Activated CD8-positive, alpha-beta T cell treated with anti-CD3 and anti-CD28 coated beads, Interleukin-2, amount 10 ng/mL, durations not matched to agents 7 days and 5 days (primary cell): ENCODE measurements at regions not wholly inside any gene's neighbourhood (a gene's known extent, or its start where the extent isn't known, plus 50 kb on each side); places are given as distances from the start of the nearest gene placed in this dataset.

Experiments
- ATAC-seq: fragments of 150-1000 bp; cut with Tn5 transposase; one replicate; pipeline ENCODE4 v1.10.0; 2021; ENCODE audit warnings: moderate library complexity
- CTCF ChIA-PET: fragments of 350-600 bp; sonication (Branson Sonifier 250); formaldehyde crosslinking; loops from one replicate; lab custom pipeline; 2021; ENCODE audit warnings: antibody characterized with exemption; lab: Charles Lee
- POLR2A ChIA-PET: fragments of 350-600 bp; sonication (Branson Sonifier 250); formaldehyde crosslinking; loops from one replicate; lab custom pipeline; 2021; ENCODE audit warnings: antibody characterized with exemption; lab: Charles Lee
- DNase-seq: peaks from one replicate; pipeline ENCODE4 v3.0.0-alpha.2; 2020
- H3K27ac Mint-ChIP-seq: one replicate; pipeline ENCODE4 v1.8.0; 2021; ENCODE audit warnings: mild to moderate bottlenecking, mixed read lengths
- H3K27me3 Mint-ChIP-seq: one replicate; pipeline ENCODE4 v1.8.0; 2021; ENCODE audit warnings: low read depth, mixed read lengths
- H3K36me3 Mint-ChIP-seq: one replicate; pipeline ENCODE4 v1.8.0; 2021; ENCODE audit warnings: low read depth, mixed read lengths
- H3K4me1 Mint-ChIP-seq: one replicate; pipeline ENCODE4 v1.8.0; 2021; ENCODE audit warnings: low read depth, mixed read lengths
- H3K4me3 Mint-ChIP-seq: one replicate; pipeline ENCODE4 v1.8.0; 2021; ENCODE audit warnings: mild to moderate bottlenecking, mixed read lengths
- H3K9me3 Mint-ChIP-seq: one replicate; pipeline ENCODE4 v1.8.0; 2022; ENCODE audit warnings: mixed read lengths; ENCODE audit not compliant: insufficient read depth

DNA sequence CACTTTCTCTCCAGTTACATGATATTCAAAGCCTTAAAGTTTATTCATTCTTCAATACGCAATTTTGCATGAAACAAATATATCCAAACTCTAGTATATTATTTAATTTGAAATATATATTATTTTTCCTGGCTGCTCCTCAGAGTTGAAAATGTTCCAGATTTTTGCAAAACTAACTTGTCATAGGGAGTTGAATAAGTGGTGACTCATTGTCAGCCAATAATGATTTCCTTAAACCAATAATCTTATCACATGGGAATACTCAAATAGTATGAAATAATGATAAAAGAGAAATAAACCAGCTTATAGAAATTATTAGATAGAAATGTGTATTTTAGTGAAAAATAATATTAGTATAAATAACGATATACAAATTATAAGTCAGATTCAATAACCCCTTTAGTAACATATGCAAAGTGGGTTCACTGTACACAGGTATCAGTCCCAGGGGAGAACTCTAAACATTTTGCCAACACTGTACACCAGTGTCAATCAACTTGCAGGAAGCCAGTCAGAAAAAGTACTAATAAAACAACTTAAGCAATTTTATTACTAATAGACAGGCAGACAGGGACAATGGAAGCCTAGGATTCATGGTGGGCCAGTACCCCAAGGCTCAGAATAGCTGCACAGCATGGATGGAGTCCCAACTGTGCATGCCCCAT, 222.6 kb upstream of the KLHL1 start:
- ChIA-PET POLR2A (no interaction called here), CTCF (no interaction called here)
- Mint-ChIP-seq H3K36me3 (no peaks in the 10 kb centered on the region), H3K27me3 (no peaks in the 10 kb centered on the region), H3K4me3 (no peak overlapping the region), H3K27ac (no peak overlapping the region), H3K4me1 (no peaks in the 10 kb centered on the region), H3K9me3 (no peaks in the 10 kb centered on the region)
- DNase-seq (no peak), ATAC-seq (no peak)

DNA sequence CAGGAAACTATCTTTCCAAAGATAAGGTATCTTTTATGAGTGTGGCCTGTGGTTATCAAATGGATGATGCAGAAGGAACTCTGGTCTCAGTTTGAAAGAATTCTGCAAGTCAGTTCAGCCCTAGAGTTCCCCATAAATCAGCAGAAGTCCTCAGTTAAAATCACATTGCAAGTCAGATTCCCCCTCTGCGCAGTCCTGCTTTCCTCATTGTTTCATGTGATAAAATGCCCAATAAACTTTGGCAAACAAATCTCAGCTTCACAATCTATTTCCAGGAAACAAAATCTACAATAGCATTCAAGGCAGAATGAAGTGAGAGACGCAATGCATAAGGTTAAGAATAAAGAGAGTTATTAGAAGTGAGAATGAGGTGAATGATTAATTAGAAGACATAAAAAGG, 216.3 kb upstream of the KLHL1 start:
- POLR2A ChIA-PET, result no interaction called here
- Mint-ChIP-seq H3K9me3 (no peaks in the 10 kb centered on the region), H3K27me3 (no peaks in the 10 kb centered on the region), H3K36me3 (no peaks in the 10 kb centered on the region), H3K4me1 (no peaks in the 10 kb centered on the region), H3K4me3 (no peak overlapping the region), H3K27ac (no peak overlapping the region)
- CTCF ChIA-PET, result no interaction called here
- ATAC-seq, result no peak
- no peak for DNase-seq

DNA sequence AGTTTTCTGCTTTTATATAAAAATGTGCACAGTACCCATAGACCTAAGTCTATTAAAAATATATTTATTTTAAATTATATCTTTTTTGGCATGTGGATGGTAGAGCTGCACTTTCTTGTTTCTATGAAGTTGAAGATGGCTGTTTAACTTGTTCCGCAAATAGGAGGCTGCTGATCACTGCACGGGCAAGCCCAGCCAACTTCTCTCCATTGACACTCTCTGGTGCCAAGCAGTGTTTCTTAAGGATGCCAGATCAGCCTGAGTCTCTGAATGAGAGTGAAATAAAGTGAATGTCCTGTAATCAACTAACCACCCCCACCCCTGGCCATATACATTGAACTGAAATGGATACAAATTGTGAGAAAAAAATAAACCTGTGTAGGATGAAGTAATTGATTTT, 202.9 kb upstream of the KLHL1 start:
- Mint-ChIP-seq H3K27ac (no peak overlapping the region), H3K4me1 (no peaks in the 10 kb centered on the region), H3K36me3 (no peaks in the 10 kb centered on the region), H3K4me3 (no peak overlapping the region), H3K9me3 (no peaks in the 10 kb centered on the region), H3K27me3 (no peaks in the 10 kb centered on the region)
- CTCF ChIA-PET, result no interaction called here
- DNase-seq (no peak), ATAC-seq (no peak)
- POLR2A ChIA-PET, result no interaction called here

DNA sequence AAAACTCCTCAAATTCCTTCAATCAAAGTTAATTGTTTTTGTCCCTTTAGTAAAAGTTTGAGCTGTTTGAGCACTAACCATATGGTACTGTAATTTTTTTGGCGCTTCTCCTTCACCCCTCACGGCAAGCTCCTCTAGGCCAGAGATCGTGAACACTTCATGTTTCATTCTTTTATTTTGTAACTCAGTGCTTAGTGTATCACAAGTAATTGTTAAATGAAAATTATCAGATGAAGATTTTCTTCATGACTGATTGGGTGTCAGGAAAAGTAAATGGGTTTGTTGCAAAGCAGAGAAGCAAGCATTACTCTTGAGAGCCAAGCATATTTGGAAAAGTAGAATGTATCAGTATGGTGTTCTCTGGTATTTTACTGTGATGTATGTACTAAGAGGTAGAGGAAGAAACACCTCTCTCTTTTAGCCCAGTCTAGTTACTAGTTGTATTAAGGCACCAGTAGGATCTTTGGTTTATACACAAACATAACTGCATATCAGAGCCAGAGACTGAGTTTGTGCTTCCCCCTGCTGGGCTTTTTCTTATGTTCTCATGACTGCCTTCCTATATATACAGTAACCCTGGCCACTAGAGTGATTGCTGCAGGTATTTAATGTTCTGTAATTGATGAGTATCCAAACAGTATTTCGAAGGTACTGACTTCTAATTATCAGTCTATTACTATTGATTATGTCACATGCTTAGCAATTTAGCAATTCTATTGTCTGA, 202.3 kb upstream of the KLHL1 start:
- no peak for DNase-seq
- no peak for ATAC-seq
- CTCF ChIA-PET, result no interaction called here

DNA sequence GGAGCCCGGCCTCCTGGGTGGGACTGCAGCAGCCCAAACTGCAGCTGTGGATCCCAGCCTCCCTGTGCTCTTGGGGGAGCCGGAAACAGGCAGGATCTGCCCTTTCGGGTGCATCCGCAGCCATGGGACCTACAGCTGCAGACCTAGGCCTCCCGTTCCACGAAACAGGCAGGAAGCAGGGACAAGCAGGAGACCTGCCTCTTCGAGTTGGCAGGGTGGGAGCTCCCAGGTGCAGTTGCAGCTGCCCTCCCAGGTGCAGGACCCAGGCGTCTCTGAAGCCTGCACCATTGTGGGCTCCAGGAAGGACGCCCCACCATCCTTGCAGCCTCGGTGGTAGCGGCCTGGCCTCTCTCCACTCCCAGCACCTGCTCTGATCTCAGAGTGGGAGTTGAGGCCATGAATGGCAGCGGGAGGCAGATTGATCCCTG, 189.0 kb upstream of the KLHL1 start:
- POLR2A ChIA-PET, result no interaction called here
- ATAC-seq, result no peak
- DNase-seq, result no peak
- no peak overlapping the region for H3K27ac Mint-ChIP-seq
- no peak overlapping the region for H3K4me3 Mint-ChIP-seq
- H3K27me3 Mint-ChIP-seq, result no peaks in the 10 kb centered on the region
- H3K9me3 Mint-ChIP-seq, result peaks cover 17% of the 10 kb centered on the region
- no peaks in the 10 kb centered on the region for H3K4me1 Mint-ChIP-seq
- CTCF ChIA-PET, result no interaction called here
- H3K36me3 Mint-ChIP-seq, result no peaks in the 10 kb centered on the region

More for the DNA sequence above, 202.3 kb upstream of the KLHL1 start:
- Mint-ChIP-seq H3K27ac (no peak overlapping the region), H3K9me3 (no peaks in the 10 kb centered on the region), H3K36me3 (no peaks in the 10 kb centered on the region), H3K4me3 (no peak overlapping the region), H3K4me1 (no peaks in the 10 kb centered on the region), H3K27me3 (no peaks in the 10 kb centered on the region)
- POLR2A ChIA-PET, result no interaction called here

DNA sequence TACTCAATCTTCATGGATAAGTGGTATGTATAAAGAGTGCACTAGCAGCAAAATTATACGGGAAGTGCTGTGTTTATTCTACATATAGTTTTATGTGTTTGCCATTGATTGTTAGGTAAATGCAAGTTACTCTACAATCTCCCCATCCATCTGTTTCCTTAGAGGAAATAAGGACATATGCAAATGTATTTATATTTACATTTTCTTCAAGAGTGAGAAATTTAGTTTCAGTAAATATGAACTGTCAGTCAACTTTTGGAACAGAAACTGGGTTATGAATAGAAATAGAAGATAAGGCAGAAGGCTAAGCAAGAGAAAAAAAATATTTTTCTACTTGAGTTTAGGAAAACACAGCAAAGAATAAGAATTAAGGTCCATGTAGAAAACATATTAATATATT, 176.1 kb upstream of the KLHL1 start:
- Mint-ChIP-seq H3K27ac (no peak overlapping the region), H3K36me3 (no peaks in the 10 kb centered on the region), H3K27me3 (no peaks in the 10 kb centered on the region), H3K4me1 (no peaks in the 10 kb centered on the region), H3K9me3 (peaks cover 16% of the 10 kb centered on the region), H3K4me3 (no peak overlapping the region)
- ChIA-PET CTCF (no interaction called here), POLR2A (no interaction called here)
- no peak for ATAC-seq
- DNase-seq, result no peak

DNA sequence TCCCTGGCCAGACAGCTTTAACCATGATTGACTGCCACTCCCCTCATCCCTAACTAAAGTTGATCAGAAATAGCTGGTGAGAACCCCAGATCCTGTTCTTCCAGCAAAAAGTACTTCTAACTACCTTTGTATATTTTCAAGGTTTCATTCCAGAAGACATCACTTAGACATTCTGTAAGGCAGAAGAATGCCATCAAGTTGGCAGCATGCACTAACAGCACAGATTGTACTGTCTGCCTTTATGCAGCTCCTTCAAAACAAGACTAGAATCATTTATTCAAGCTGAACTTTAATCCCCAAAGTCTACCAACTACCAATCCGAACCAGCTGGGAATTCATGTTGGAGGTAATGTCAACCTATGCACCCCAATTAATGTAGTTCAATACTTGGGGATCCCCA, 167.6 kb upstream of the KLHL1 start:
- Mint-ChIP-seq H3K4me3 (no peak overlapping the region), H3K9me3 (peaks cover 4% of the 10 kb centered on the region), H3K4me1 (no peaks in the 10 kb centered on the region), H3K27ac (no peak overlapping the region), H3K27me3 (no peaks in the 10 kb centered on the region), H3K36me3 (no peaks in the 10 kb centered on the region)
- ChIA-PET CTCF (no interaction called here), POLR2A (no interaction called here)
- DNase-seq (no peak), ATAC-seq (no peak)

DNA sequence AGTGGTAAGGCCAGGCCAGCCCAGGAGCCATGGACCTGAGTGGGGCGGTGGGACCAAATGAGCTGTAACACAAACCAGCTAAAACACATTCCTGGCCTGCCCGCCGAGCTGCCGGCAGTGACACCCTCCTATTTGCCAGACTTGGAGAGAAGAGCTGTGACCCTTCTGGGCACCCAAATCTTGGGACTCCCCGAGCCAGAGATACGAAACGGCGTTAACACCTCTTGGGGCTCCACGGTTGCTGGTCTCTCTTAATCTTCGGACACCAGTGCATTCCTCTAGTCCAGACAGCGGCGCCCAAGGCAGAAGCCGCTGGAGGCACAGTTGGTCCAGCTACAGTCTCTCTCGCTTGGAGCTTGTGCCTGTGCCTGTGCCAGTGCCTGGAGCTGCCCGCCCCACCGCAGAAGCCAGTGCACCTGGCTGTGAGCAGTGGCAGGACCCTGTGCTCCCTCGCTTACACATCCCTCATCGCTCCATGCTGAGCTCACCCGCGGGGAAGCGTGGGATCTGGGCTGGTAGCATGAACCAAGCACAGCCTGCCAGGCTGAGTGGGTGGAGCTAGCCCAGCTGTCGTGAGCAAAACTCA, 147.2 kb upstream of the KLHL1 start:
- ChIA-PET CTCF (no interaction called here), POLR2A (no interaction called here)
- H3K27me3 Mint-ChIP-seq, result no peaks in the 10 kb centered on the region
- ATAC-seq, result no peak
- DNase-seq, result no peak
- peaks cover 27% of the 10 kb centered on the region for H3K9me3 Mint-ChIP-seq
- no peak overlapping the region for H3K4me3 Mint-ChIP-seq
- no peaks in the 10 kb centered on the region for H3K4me1 Mint-ChIP-seq
- H3K27ac Mint-ChIP-seq, result no peak overlapping the region
- no peaks in the 10 kb centered on the region for H3K36me3 Mint-ChIP-seq

DNA sequence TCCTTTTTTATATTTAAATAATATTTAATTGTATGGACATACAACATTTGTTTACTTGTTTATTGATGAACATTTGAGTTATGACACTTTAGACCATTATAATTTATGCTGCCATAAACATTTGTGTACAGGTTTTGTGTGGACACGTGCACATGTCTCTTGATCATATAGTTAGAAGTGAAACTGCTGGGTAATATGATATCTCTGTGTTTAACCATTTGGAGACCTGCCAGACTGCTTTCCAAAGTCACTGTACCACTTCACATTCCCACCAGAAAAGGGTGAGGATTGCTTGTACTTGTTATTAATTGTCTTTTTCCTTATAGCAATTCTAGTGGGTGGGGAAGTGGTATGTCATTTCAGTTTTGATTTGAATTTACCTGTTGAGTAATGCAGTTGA, 145.6 kb upstream of the KLHL1 start:
- no peak for DNase-seq
- ChIA-PET POLR2A (no interaction called here), CTCF (no interaction called here)
- Mint-ChIP-seq H3K4me1 (no peaks in the 10 kb centered on the region), H3K36me3 (no peaks in the 10 kb centered on the region), H3K27ac (no peak overlapping the region), H3K27me3 (no peaks in the 10 kb centered on the region), H3K4me3 (no peak overlapping the region), H3K9me3 (peaks cover 27% of the 10 kb centered on the region)
- ATAC-seq, result no peak

DNA sequence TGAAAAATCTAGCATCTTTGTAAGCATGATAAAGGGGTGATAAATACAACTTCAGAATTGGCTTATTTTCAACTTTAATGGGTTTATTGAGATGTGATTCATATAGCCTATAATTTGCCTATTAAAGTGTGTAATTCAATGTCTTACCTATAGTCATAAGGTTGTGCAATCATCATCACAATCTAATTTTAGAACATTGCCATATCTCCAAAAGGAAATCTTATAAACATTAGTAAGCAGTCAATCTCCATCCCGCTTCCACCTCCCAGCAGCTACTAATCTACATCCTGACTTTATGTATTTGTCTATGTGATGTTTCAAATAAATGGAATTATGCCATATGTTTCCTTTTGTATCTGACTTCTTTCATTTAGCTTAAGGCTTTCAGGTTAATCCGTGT, 145.2 kb upstream of the KLHL1 start:
- no peak overlapping the region for H3K27ac Mint-ChIP-seq
- CTCF ChIA-PET, result no interaction called here
- no peaks in the 10 kb centered on the region for H3K36me3 Mint-ChIP-seq
- ATAC-seq, result no peak
- peaks cover 27% of the 10 kb centered on the region for H3K9me3 Mint-ChIP-seq
- no peaks in the 10 kb centered on the region for H3K4me1 Mint-ChIP-seq
- no peak overlapping the region for H3K4me3 Mint-ChIP-seq
- POLR2A ChIA-PET, result no interaction called here
- no peaks in the 10 kb centered on the region for H3K27me3 Mint-ChIP-seq
- DNase-seq, result no peak

DNA sequence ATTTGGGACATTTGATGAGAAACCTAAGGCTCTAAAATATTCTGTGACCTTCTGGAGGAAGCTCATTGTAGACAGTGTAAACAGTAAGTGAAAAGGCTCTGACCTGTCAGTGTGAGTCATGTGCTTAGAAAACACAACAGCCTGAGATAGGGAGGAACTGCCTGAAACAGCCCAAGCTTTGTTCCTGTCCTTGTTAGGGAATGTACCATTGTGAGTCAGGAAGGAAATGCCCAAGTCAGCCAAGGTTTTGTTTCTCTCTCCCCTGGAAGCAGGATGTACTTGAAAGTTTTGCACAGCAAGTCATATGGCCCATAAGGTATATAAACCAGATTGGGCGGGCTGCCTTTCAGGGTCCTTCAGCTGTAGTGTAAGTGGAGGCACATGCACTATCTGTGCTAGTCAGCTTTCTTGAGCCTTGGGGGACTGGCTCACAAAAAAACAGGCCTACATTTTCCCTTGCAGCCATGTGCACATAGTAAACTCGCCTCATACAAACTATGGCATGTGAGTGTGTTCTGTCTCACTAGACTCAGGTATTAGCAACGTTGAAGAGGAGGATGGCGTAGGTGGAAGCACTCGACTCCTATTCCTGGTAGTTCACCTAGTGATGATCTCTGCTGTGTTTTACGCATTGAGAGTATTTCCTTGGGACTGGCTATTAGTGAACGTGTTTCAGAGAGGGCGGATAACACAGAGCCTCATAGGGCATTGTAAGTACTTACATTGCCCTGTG, 141.2 kb upstream of the KLHL1 start:
- Mint-ChIP-seq H3K36me3 (no peaks in the 10 kb centered on the region), H3K9me3 (peaks cover 14% of the 10 kb centered on the region), H3K4me1 (no peaks in the 10 kb centered on the region), H3K27me3 (no peaks in the 10 kb centered on the region), H3K27ac (no peak overlapping the region), H3K4me3 (no peak overlapping the region)
- ChIA-PET POLR2A (no interaction called here), CTCF (no interaction called here)
- DNase-seq, result no peak
- ATAC-seq, result no peak

DNA sequence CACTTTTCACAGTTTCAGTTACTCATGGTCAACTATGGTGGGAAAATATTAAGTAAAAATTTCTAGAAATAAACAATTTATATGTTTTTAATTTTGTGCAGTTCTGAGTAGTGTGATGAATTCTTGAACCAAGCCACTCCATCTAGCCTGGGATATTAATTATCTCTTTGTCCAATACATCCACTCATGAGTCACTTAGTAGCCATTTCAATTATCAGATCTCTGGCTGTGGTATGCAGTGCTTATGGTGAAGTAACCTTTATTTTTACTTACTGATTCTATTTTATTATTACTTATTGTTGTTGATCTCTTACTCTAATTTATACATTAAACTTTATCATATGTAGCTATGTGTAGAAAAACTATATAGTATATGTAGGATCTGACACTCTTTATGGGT, 128.9 kb upstream of the KLHL1 start:
- H3K4me1 Mint-ChIP-seq, result no peaks in the 10 kb centered on the region
- CTCF ChIA-PET, result no interaction called here
- no peaks in the 10 kb centered on the region for H3K27me3 Mint-ChIP-seq

More for the DNA sequence above, 128.9 kb upstream of the KLHL1 start:
- Mint-ChIP-seq H3K27ac (no peak overlapping the region), H3K9me3 (peaks cover 21% of the 10 kb centered on the region), H3K36me3 (no peaks in the 10 kb centered on the region), H3K4me3 (no peak overlapping the region)
- DNase-seq (no peak), ATAC-seq (no peak)
- POLR2A ChIA-PET, result no interaction called here
